Neural cell (in vitro differentiated cells): ENCODE measurements at regions not wholly inside any gene's neighbourhood (a gene's known extent, or its start where the extent isn't known, plus 50 kb on each side); places are given as distances from the start of the nearest gene placed in this dataset.
A peak's percentile ranks its signal among the peaks of the same experiment; 100 is the strongest.

ENCODE experiments used
- H2AFZ ChIP-seq: fragments of 200-600, 300-800 bp; sonication (generic), shearing (Covaris generic); 2 replicates; pipeline ENCODE4 v1.6.0; 2014; ENCODE audit warnings: low read depth, mild to moderate bottlenecking, antibody characterized with exemption, low read length, moderate library complexity
- H3F3A ChIP-seq: fragments of 200-600 bp; shearing (Covaris generic); 2 replicates; pipeline ENCODE4 v1.6.1; 2016; ENCODE audit warnings: mild to moderate bottlenecking, moderate library complexity, mixed read lengths, antibody characterized with exemption, low read length; ENCODE audit not compliant: insufficient read depth, poor library complexity, severe bottlenecking
- H3K27ac ChIP-seq: fragments of 200-600, 300-800 bp; sonication (generic), shearing (Covaris generic); 2 replicates; pipeline ENCODE4 v1.5.1; 2014; ENCODE audit warnings: mild to moderate bottlenecking, low read length, moderate library complexity
- H3K27me3 ChIP-seq: fragments of 300-800, 200-600 bp; sonication (generic), shearing (Covaris generic); 2 replicates; pipeline ENCODE4 v1.6.0; 2014; ENCODE audit warnings: mild to moderate bottlenecking, low read depth, low read length, moderate library complexity; ENCODE audit not compliant: insufficient read depth
- H3K36me3 ChIP-seq: fragments of 300-800, 200-600 bp; sonication (generic), shearing (Covaris generic); 2 replicates; pipeline ENCODE4 v1.5.1; 2014; ENCODE audit warnings: mild to moderate bottlenecking, antibody characterized with exemption, low read length, moderate library complexity; ENCODE audit not compliant: insufficient read depth
- H3K4me2 ChIP-seq: fragments of 300-800, 200-600 bp; sonication (generic), shearing (Covaris generic); 2 replicates; pipeline ENCODE4 v1.6.0; 2014; ENCODE audit warnings: mild to moderate bottlenecking, low read length
- H3K4me3 ChIP-seq: fragments of 300-800, 200-600 bp; sonication (generic), shearing (Covaris generic); 2 replicates; pipeline ENCODE4 v1.5.1; 2014; ENCODE audit warnings: mild to moderate bottlenecking, low read length, moderate library complexity
- H3K79me2 ChIP-seq: fragments of 200-600 bp; shearing (Covaris generic); replicated peaks from 2 replicates; pipeline ENCODE4 v1.6.0; 2014; ENCODE audit warnings: mild to moderate bottlenecking, low read length, moderate library complexity; ENCODE audit not compliant: insufficient read depth
- H3K9ac ChIP-seq: fragments of 300-800, 200-600 bp; sonication (generic), shearing (Covaris generic); 2 replicates; pipeline ENCODE4 v1.6.1; 2016; ENCODE audit warnings: mild to moderate bottlenecking, low read length, mixed read lengths
- H3K9me2 ChIP-seq: fragments of 200-600 bp; shearing (Covaris generic); 2 replicates; pipeline ENCODE4 v1.6.1; 2016; ENCODE audit warnings: mild to moderate bottlenecking, low read length, mixed read lengths; ENCODE audit not compliant: insufficient read depth
- H3K9me3 ChIP-seq: fragments of 200-600, 300-800 bp; sonication (generic), shearing (Covaris generic); 2 replicates; pipeline ENCODE4 v1.6.1; 2016; ENCODE audit warnings: mild to moderate bottlenecking, mixed run types, low read length, moderate library complexity, mixed read lengths
- H4K20me1 ChIP-seq: fragments of 200-600 bp; shearing (Covaris generic); 2 replicates; pipeline ENCODE4 v1.6.1; 2016; ENCODE audit warnings: mild to moderate bottlenecking, mixed run types; ENCODE audit not compliant: insufficient read depth
- CTCF ChIP-seq: fragments of 450-650 bp; IDR thresholded peaks from 2 replicates; pipeline ENCODE4 v1.5.1; 2014; ENCODE audit warnings: antibody characterized with exemption, mild to moderate bottlenecking, moderate library complexity; ENCODE audit not compliant: poor library complexity, severe bottlenecking
- EP300 ChIP-seq: fragments of 450-650 bp; conservative IDR thresholded peaks from 2 replicates; pipeline ENCODE4 v1.6.1; 2014; ENCODE audit warnings: antibody characterized with exemption, mild to moderate bottlenecking, moderate library complexity; ENCODE audit not compliant: poor library complexity, severe bottlenecking
- EZH2 ChIP-seq: fragments of 200-600, 300-800 bp; shearing (Covaris generic), sonication (generic); IDR thresholded peaks from 2 replicates; pipeline ENCODE4 v1.6.1; 2014; ENCODE audit warnings: antibody characterized with exemption, low read length, borderline replicate concordance, mild to moderate bottlenecking; ENCODE audit not compliant: insufficient read depth, poor library complexity, severe bottlenecking
- MXI1 ChIP-seq: fragments of 450-650 bp; conservative IDR thresholded peaks from 2 replicates; pipeline ENCODE4 v1.6.1; 2014; ENCODE audit warnings: antibody characterized with exemption, mild to moderate bottlenecking; ENCODE audit not compliant: poor library complexity, severe bottlenecking
- POLR2AphosphoS5 ChIP-seq: IDR thresholded peaks from 2 replicates; pipeline ENCODE4 v1.6.1; 2012
- RAD21 ChIP-seq: fragments of 450-650 bp; conservative IDR thresholded peaks from 2 replicates; pipeline ENCODE4 v1.6.1; 2014; ENCODE audit warnings: antibody characterized with exemption, mild to moderate bottlenecking, moderate library complexity
- REST ChIP-seq: IDR thresholded peaks from 2 replicates; pipeline ENCODE4 v1.6.1; 2012; ENCODE audit warnings: borderline replicate concordance
- SMC3 ChIP-seq: fragments of 450-650 bp; conservative IDR thresholded peaks from 2 replicates; pipeline ENCODE4 v1.6.1; 2014; ENCODE audit warnings: antibody characterized with exemption, mild to moderate bottlenecking, moderate library complexity; ENCODE audit not compliant: poor library complexity
- TAF1 ChIP-seq: IDR thresholded peaks from 2 replicates; pipeline ENCODE4 v1.6.1; 2012; ENCODE audit warnings: low read depth

GRCh38 chr12:124428792-124429281 is 133.9 kb downstream of the RFLNA start:
- TF ChIP-seq SMC3 (no peak), CTCF (no peak), TAF1 (no peak), EP300 (no peak), EZH2 (no peak), MXI1 (no peak), RAD21 (no peak), REST (no peak), POLR2AphosphoS5 (no peak)
- Histone ChIP-seq H3K9me2 (no peaks in the 10 kb centered on the region), H3K27ac (no peak overlapping the region), H2AFZ (no peak overlapping the region), H3K36me3 (no peaks in the 10 kb centered on the region), H3K4me3 (no peak overlapping the region), H3K4me2 (no peak overlapping the region), H3K9ac (peak overlapping the region; percentile 2), H4K20me1 (no peaks in the 10 kb centered on the region), H3F3A (no peaks in the 10 kb centered on the region), H3K27me3 (no peaks in the 10 kb centered on the region), H3K79me2 (no peaks in the 10 kb centered on the region), H3K9me3 (no peaks in the 10 kb centered on the region)

DNA sequence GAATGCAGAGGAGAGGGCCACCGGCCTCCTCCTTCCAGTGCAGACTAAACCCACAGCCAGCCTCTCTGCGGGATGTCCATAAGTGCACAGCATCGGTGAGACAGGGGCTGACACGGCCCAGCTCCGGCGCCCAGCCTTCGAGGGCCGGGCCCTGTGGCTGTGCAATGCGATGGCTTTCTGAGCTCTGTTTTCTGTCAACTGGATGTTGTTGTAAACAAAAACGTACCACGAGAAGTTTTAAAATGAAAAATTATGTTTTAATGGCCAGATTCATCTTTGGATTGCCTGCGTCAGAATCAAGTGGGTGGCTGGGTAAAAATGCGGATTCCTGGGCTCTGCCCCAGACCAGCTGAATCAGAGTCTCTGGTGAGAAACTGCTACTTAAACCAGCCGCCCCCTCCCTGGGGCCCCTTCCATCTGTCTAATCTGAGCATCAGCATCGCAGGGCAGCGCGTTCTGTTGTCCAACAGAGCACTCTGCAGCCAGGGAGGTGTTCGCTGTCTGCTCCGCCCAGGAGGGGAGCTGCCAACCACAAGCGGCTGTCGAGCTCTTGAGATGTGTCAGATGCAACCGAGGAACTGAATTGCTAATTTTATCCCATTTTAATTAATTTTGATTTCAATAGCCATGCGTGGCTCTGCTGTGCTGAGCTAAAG is 133.4 kb downstream of the RFLNA start:
- Histone ChIP-seq H3K9me2 (no peaks in the 10 kb centered on the region), H3F3A (no peaks in the 10 kb centered on the region), H3K4me3 (no peak overlapping the region), H2AFZ (no peak overlapping the region), H3K27me3 (no peaks in the 10 kb centered on the region), H4K20me1 (no peaks in the 10 kb centered on the region), H3K79me2 (no peaks in the 10 kb centered on the region), H3K27ac (no peak overlapping the region), H3K36me3 (no peaks in the 10 kb centered on the region), H3K9me3 (no peaks in the 10 kb centered on the region), H3K9ac (peak overlapping the region; percentile 26), H3K4me2 (no peak overlapping the region)
- TF ChIP-seq RAD21, result peak; percentile 21
- no peak for TF ChIP-seq EZH2
